Lung (tissue), 11 donors: ENCODE measurements at regions not wholly inside any gene's neighbourhood (a gene's known extent, or its start where the extent isn't known, plus 50 kb on each side); places are given as distances from the start of the nearest gene placed in this dataset.

ENCODE experiments used
- ATAC-seq: fragments of 200-7000 bp; cut with Tn5 transposase; one replicate; pipeline ENCODE4 v1.9.1; 2020; ENCODE audit warnings: moderate number of reproducible peaks; ENCODE audit not compliant: insufficient read depth, low FRiP score
- DNase-seq, 3 donors: peaks; one replicate each; pipeline ENCODE4 v3.0.0-alpha.2; 2013 to 2017
- H3K27ac ChIP-seq, 2 donors: one replicate each; pipeline ENCODE4 v1.5.1; 2013; ENCODE audit warnings: mild to moderate bottlenecking in 2 of 2, moderate library complexity in 2 of 2, control low read depth in 1 of 2, inconsistent platforms in 1 of 2, low read depth in 1 of 2, low read length in 1 of 2
- H3K27me3 ChIP-seq, 3 donors: one replicate each; pipeline ENCODE4 v1.5.1; 2013; ENCODE audit warnings: low read length in 2 of 3; ENCODE audit not compliant: control insufficient read depth in 3 of 3, insufficient read depth in 3 of 3
- H3K36me3 ChIP-seq, 4 donors: one replicate each; pipeline ENCODE4 v1.5.1; 2013; ENCODE audit warnings: low read length in 4 of 4, mild to moderate bottlenecking in 1 of 4, moderate library complexity in 1 of 4; ENCODE audit not compliant: control insufficient read depth in 4 of 4, insufficient read depth in 4 of 4
- H3K4me1 ChIP-seq, 5 donors: one replicate each; pipeline ENCODE4 v1.5.1; 2013; ENCODE audit warnings: low read length in 5 of 5, mild to moderate bottlenecking in 2 of 5, moderate library complexity in 1 of 5; ENCODE audit not compliant: control insufficient read depth in 5 of 5, insufficient read depth in 5 of 5
- H3K4me3 ChIP-seq: one replicate; pipeline ENCODE4 v1.5.1; 2013; ENCODE audit warnings: mild to moderate bottlenecking, control low read depth, moderate library complexity
- H3K9ac ChIP-seq, 2 donors: one replicate each; pipeline ENCODE4 v1.5.1; 2013; ENCODE audit warnings: low read length in 2 of 2, control low read depth in 1 of 2; ENCODE audit not compliant: insufficient read depth in 1 of 2
- H3K9me3 ChIP-seq, 4 donors: one replicate each; pipeline ENCODE4 v1.5.1; 2013; ENCODE audit warnings: low read length in 3 of 4, mild to moderate bottlenecking in 1 of 4, moderate library complexity in 1 of 4; ENCODE audit not compliant: control insufficient read depth in 4 of 4, insufficient read depth in 3 of 4
- CTCF ChIP-seq: IDR thresholded peaks from 2 replicates; pipeline ENCODE4 v1.5.1; 2012; ENCODE audit warnings: mild to moderate bottlenecking; ENCODE audit errors: control extremely low read depth, extremely low read depth
- WGBS, 2 donors: extraction: QIAGEN DNeasy Blood & Tissue Kit; methylation state at CpG; one replicate each; pipeline ENCODE4 v1.1.7; 2013; 5-methylcytosine and 5-hydroxymethylcytosine counted together
- donor health status: control.
- donor health status: control.
- donor health status: Bipolar disorder and iron deficiency.
- donor health status: healthy.
- donor health status: DM: yes; HTN: yes; CAD: no.

GRCh38 chr1:95766036-95766435 lies 532.0 kb downstream of the RWDD3 start:
- no peak for TF ChIP-seq CTCF
- no peak overlapping the region for H3K27ac ChIP-seq
- H3K36me3 ChIP-seq, result no peaks in the 10 kb centered on the region
- H3K4me3 ChIP-seq, result no peak overlapping the region
- DNase-seq (no peak), ATAC-seq (no peak)
- peaks cover 0 to 3% (median 0%) of the 10 kb centered on the region in 4 donors for H3K9me3 ChIP-seq
- whole genome bisulfite sequencing, 2 donors, result 70 to 85% methylated on average over 1 of the region's 1 CpG
- no peak overlapping the region for H3K9ac ChIP-seq
- no peaks in the 10 kb centered on the region for H3K4me1 ChIP-seq
- no peaks in the 10 kb centered on the region for H3K27me3 ChIP-seq

- TF ChIP-seq CTCF, result no peak
- WGBS, 2 donors, result 22 to 27% methylated on average over 2 of the region's 2 CpGs
Measured at GRCh38 chr1:95770581-95770980, 536.6 kb downstream of the RWDD3 start.

GRCh38 chr1:95778217-95778616 lies 544.2 kb downstream of the RWDD3 start:
- Histone ChIP-seq H3K9me3 (peaks cover 0 to 3% (median 0%) of the 10 kb centered on the region in 4 donors), H3K27ac (no peak overlapping the region), H3K36me3 (no peaks in the 10 kb centered on the region), H3K27me3 (no peaks in the 10 kb centered on the region), H3K4me3 (no peak overlapping the region), H3K9ac (no peak overlapping the region), H3K4me1 (peaks cover 0 to 6% (median 0%) of the 10 kb centered on the region in 5 donors)
- no peak for DNase-seq
- no peak for ATAC-seq
- TF ChIP-seq CTCF, result no peak
- 84 to 91% methylated on average over 2 of the region's 2 CpGs for WGBS, 2 donors

More at GRCh38 chr1:95770581-95770980, 536.6 kb downstream of the RWDD3 start:
- Histone ChIP-seq H3K36me3 (no peaks in the 10 kb centered on the region), H3K9me3 (peaks cover 0 to 3% (median 0%) of the 10 kb centered on the region in 4 donors), H3K4me3 (no peak overlapping the region), H3K27ac (no peak overlapping the region), H3K9ac (no peak overlapping the region), H3K27me3 (no peaks in the 10 kb centered on the region), H3K4me1 (no peaks in the 10 kb centered on the region)
- DNase-seq, result no peak
- no peak for ATAC-seq

- no peak for TF ChIP-seq CTCF
- Histone ChIP-seq H3K9ac (no peak overlapping the region), H3K27ac (no peak overlapping the region), H3K4me1 (peaks cover 0 to 6% (median 0%) of the 10 kb centered on the region in 5 donors), H3K27me3 (no peaks in the 10 kb centered on the region), H3K9me3 (no peaks in the 10 kb centered on the region), H3K36me3 (no peaks in the 10 kb centered on the region), H3K4me3 (no peak overlapping the region)
- 78 to 81% methylated on average over 3 of the region's 3 CpGs for WGBS, 2 donors
- DNase-seq, result no peak
- no peak for ATAC-seq
Measured at GRCh38 chr1:95780836-95781235, 546.8 kb downstream of the RWDD3 start.
